Keratinocyte (primary cell): ENCODE measurements at regions not wholly inside any gene's neighbourhood (a gene's known extent, or its start where the extent isn't known, plus 50 kb on each side); places are given as distances from the start of the nearest gene placed in this dataset.

Source experiments
- DNase-seq: peaks from one replicate; pipeline ENCODE4 v3.0.0-alpha.2; 2011; ENCODE audit warnings: low read depth, missing footprints, low spot score
- FAIRE-seq: peaks from 2 replicates; lab custom pipeline; 2011; peaks lifted over from hg19 to GRCh38; lab: Jason Lieb, UNC
- H2AFZ ChIP-seq: 2 replicates; pipeline ENCODE4 v1.6.0; 2012; ENCODE audit warnings: low read length, control low read depth, inconsistent platforms; ENCODE audit not compliant: control insufficient read depth
- H3K27ac ChIP-seq: 2 replicates; pipeline ENCODE4 v1.5.1; 2011; ENCODE audit warnings: low read length; ENCODE audit not compliant: control insufficient read depth, insufficient read depth
- H3K27me3 ChIP-seq: 3 replicates; pipeline ENCODE4 v1.6.0; 2011; ENCODE audit warnings: low read length; ENCODE audit not compliant: control insufficient read depth, insufficient read depth; ENCODE audit errors: extremely low read depth
- H3K36me3 ChIP-seq, 2 experiments: 2 replicates in 1 of 2; 3 replicates in 1 of 2; pipeline ENCODE4 v1.5.1; 2011; ENCODE audit warnings: low read length in 2 of 2, mild to moderate bottlenecking in 1 of 2; ENCODE audit not compliant: control insufficient read depth in 2 of 2, insufficient read depth in 2 of 2; ENCODE audit errors: extremely low read depth in 1 of 2
- H3K4me1 ChIP-seq: 3 replicates; pipeline ENCODE4 v1.5.1; 2011; ENCODE audit warnings: low read length; ENCODE audit not compliant: control insufficient read depth, insufficient read depth; ENCODE audit errors: extremely low read depth
- H3K4me2 ChIP-seq: 3 replicates; pipeline ENCODE4 v1.6.0; 2011; ENCODE audit warnings: low read depth, low read length; ENCODE audit not compliant: control insufficient read depth, insufficient read depth; ENCODE audit errors: extremely low read depth
- H3K4me3 ChIP-seq, 3 experiments: fragments of 200-600 bp in 1 of 3; sonication (generic) in 1 of 3; 2 replicates in 2 of 3; 3 replicates in 1 of 3; pipeline ENCODE4 v1.5.1; 2011 to 2016; ENCODE audit warnings: low read length in 3 of 3, mild to moderate bottlenecking in 3 of 3, control low read depth in 2 of 3, inconsistent platforms in 1 of 3, low read depth in 1 of 3, mixed read lengths in 1 of 3, mixed run types in 1 of 3, moderate library complexity in 1 of 3; ENCODE audit not compliant: control insufficient read depth in 2 of 3, insufficient read depth in 2 of 3; ENCODE audit errors: extremely low read depth in 1 of 3
- H3K79me2 ChIP-seq: 2 replicates; pipeline ENCODE4 v1.6.0; 2012; ENCODE audit warnings: low read length; ENCODE audit not compliant: control insufficient read depth, insufficient read depth
- H3K9ac ChIP-seq: 3 replicates; pipeline ENCODE4 v1.6.0; 2011; ENCODE audit warnings: low read length; ENCODE audit not compliant: control insufficient read depth, insufficient read depth; ENCODE audit errors: extremely low read depth
- H3K9me1 ChIP-seq: 3 replicates; pipeline ENCODE4 v1.6.0; 2011; ENCODE audit warnings: low read length; ENCODE audit not compliant: control insufficient read depth, insufficient read depth; ENCODE audit errors: extremely low read depth
- H3K9me3 ChIP-seq: 2 replicates; pipeline ENCODE4 v1.5.1; 2012; ENCODE audit warnings: low read depth, low read length; ENCODE audit not compliant: control insufficient read depth
- H4K20me1 ChIP-seq: 3 replicates; pipeline ENCODE4 v1.6.0; 2011; ENCODE audit warnings: low read length; ENCODE audit not compliant: control insufficient read depth, insufficient read depth; ENCODE audit errors: extremely low read depth
- EZH2 ChIP-seq: IDR thresholded peaks from one replicate; pipeline ENCODE4 v1.6.1; 2012; ENCODE audit warnings: inconsistent platforms, mild to moderate bottlenecking, low read length, moderate library complexity
- dilution Hi-C: fragments of 300-500 bp; cut with MboI; formaldehyde crosslinking; loops from one replicate; pipeline ENCODE4 v1.7.0; 2020; ENCODE audit warnings: low sequenced_read_pairs; ENCODE audit not compliant: extremely low pct_ligation_motif_present
- TF ChIP-seq, protein P1 (sequence below), 3 experiments: IDR thresholded peaks in 1 of 3; conservative IDR thresholded peaks in 1 of 3; optimal IDR thresholded peaks in 1 of 3; 2 replicates in 2 of 3; 3 replicates in 1 of 3; pipeline versions ENCODE3 to v1.5.1; 2011; ENCODE audit warnings: low read length in 3 of 3, mild to moderate bottlenecking in 3 of 3, moderate library complexity in 2 of 3, control low read depth in 1 of 3, inconsistent platforms in 1 of 3; ENCODE audit not compliant: insufficient read depth in 2 of 3; ENCODE audit errors: extremely low read depth in 1 of 3

DNA sequence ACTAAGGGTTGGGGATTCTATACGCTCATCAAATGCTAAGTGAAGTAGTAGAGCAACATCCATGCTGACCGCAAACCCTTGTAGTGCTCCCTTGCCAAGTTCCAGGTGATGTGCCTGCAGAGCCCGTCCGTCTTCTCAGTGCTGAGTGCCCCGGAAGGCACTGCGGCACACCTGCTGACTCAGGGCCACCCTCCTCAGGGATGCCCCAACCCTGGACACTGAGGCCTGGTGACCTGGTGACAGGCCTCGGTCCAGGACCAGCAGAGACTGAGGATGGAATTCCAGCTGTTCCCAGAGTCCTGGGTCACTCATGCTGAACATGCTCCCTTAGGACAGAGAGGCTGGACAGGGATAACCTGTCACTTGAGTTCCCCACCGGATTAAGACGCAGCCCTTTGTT lies 422.5 kb downstream of the OCA2 start:
- DNase-seq (no peak), FAIRE-seq (no peak)
- H3K4me1 ChIP-seq = no peaks in the 10 kb centered on the region
- no peak overlapping the region for H3K27ac ChIP-seq
- TF ChIP-seq, protein P1, sequence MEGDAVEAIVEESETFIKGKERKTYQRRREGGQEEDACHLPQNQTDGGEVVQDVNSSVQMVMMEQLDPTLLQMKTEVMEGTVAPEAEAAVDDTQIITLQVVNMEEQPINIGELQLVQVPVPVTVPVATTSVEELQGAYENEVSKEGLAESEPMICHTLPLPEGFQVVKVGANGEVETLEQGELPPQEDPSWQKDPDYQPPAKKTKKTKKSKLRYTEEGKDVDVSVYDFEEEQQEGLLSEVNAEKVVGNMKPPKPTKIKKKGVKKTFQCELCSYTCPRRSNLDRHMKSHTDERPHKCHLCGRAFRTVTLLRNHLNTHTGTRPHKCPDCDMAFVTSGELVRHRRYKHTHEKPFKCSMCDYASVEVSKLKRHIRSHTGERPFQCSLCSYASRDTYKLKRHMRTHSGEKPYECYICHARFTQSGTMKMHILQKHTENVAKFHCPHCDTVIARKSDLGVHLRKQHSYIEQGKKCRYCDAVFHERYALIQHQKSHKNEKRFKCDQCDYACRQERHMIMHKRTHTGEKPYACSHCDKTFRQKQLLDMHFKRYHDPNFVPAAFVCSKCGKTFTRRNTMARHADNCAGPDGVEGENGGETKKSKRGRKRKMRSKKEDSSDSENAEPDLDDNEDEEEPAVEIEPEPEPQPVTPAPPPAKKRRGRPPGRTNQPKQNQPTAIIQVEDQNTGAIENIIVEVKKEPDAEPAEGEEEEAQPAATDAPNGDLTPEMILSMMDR (optimal IDR thresholded peaks at IDR 0.05 in 1 of 3, IDR thresholded peaks at IDR 0.05 in 1 of 3, conservative IDR thresholded peaks at IDR 0.05 in 1 of 3; ENCODE audit: extremely low read depth in 1 of 3, insufficient read depth in 2 of 3, low read length in 3 of 3) = no peak
- no peak for TF ChIP-seq EZH2
- no peaks in the 10 kb centered on the region for H3K27me3 ChIP-seq
- H3K36me3 ChIP-seq = no peaks in the 10 kb centered on the region
- no peak overlapping the region for H3K9ac ChIP-seq
- no peak overlapping the region for H3K4me2 ChIP-seq
- no peaks in the 10 kb centered on the region for H3K9me1 ChIP-seq
- peaks cover 4% of the 10 kb centered on the region for H3K9me3 ChIP-seq
- no peaks in the 10 kb centered on the region for H4K20me1 ChIP-seq
- H3K79me2 ChIP-seq = no peaks in the 10 kb centered on the region
- dilution Hi-C loops = no loop called here
- H3K4me3 ChIP-seq = no peak overlapping the region
- H2AFZ ChIP-seq = no peak overlapping the region

DNA sequence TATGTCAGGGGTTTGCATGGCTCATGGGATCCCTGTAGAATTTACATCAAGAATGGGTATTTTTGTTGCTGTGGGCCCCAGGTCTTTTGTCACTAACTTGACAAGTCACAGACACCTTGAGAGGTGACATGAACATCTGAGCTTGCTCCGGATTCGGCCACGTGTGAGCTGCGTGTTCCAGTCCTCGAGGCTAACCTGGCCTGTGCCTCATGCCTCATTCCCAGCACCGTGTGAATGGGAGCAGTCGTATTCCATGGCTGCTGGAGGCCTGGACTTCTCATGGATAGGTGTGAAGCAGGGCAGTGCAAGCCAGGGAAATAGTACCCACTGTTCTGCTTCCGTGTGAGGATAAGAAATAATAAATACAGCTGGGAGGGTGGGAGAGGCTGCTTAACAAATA lies 423.5 kb downstream of the OCA2 start:
- Histone ChIP-seq H3K79me2 (no peaks in the 10 kb centered on the region), H3K4me1 (no peaks in the 10 kb centered on the region), H3K9me3 (peaks cover 4% of the 10 kb centered on the region), H2AFZ (no peak overlapping the region), H3K4me3 (no peak overlapping the region), H4K20me1 (no peaks in the 10 kb centered on the region), H3K9me1 (no peaks in the 10 kb centered on the region), H3K36me3 (no peaks in the 10 kb centered on the region), H3K9ac (no peak overlapping the region), H3K27ac (no peak overlapping the region), H3K4me2 (no peak overlapping the region), H3K27me3 (no peaks in the 10 kb centered on the region)
- no peak for TF ChIP-seq EZH2
- TF ChIP-seq, protein P1 (optimal IDR thresholded peaks at IDR 0.05 in 1 of 3, IDR thresholded peaks at IDR 0.05 in 1 of 3, conservative IDR thresholded peaks at IDR 0.05 in 1 of 3; ENCODE audit: extremely low read depth in 1 of 3, insufficient read depth in 2 of 3, low read length in 3 of 3) = no peak
- no peak for DNase-seq
- FAIRE-seq = no peak
- dilution Hi-C loops = no loop called here
